LNCaP clone FGC (cell line): ENCODE measurements at regions not wholly inside any gene's neighbourhood (a gene's known extent, or its start where the extent isn't known, plus 50 kb on each side); places are given as distances from the start of the nearest gene placed in this dataset.

Source experiments
- DNase-seq: peaks from one replicate; pipeline ENCODE4 v3.0.0-alpha.2; 2011; ENCODE audit warnings: low read depth
- H3K4me3 ChIP-seq: 2 replicates; pipeline ENCODE4 v1.5.1; 2011; ENCODE audit warnings: mild to moderate bottlenecking, low read depth, low read length, control low read depth
- TF ChIP-seq, protein P1 (sequence below): IDR thresholded peaks from 2 replicates; pipeline ENCODE4 v1.5.1; 2012; ENCODE audit warnings: mild to moderate bottlenecking; ENCODE audit not compliant: control insufficient read depth, insufficient read depth; ENCODE audit errors: extremely low read depth

DNA sequence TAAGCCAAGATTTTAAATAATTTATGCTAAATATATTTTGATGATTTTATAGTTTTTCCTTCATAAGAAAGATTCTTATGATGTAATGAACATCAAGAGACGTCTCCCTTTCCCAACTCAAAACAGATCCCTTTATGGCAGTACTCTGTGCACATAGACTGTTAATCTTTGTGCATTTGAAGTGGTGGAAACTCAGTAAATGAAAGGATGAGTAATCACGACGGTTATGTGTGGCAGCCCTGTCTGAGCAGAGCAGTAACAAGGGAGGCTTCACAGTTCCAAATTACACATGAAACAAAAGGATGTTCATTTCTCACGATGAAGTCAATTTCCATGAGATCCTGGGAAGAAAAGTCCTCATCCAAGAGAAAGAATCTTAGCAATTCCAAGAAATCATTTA is 498.1 kb downstream of the KLF5 start:
- no peak overlapping the region for H3K4me3 ChIP-seq

DNA sequence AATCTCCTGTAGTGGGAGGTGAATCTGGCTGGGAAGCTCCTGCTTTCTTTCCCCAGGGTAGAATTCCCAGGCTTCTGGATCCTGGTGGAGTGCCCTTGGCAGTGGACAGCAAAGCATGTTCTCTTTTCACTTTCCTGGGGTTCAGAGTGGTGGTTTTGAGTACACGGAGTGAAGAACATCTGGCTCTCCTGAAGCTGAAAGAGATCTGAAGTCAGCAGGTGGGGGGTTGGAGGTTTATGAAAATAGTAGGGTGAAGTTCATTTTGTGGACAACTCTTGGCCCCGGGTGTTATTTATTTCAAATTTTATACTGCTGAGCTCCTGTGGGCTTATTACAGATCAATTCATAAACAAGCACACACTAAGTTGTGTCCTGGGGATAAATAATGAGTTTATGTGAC is 497.3 kb downstream of the KLF5 start:
- DNase-seq = no peak
- H3K4me3 ChIP-seq = no peak overlapping the region
- TF ChIP-seq, protein P1, sequence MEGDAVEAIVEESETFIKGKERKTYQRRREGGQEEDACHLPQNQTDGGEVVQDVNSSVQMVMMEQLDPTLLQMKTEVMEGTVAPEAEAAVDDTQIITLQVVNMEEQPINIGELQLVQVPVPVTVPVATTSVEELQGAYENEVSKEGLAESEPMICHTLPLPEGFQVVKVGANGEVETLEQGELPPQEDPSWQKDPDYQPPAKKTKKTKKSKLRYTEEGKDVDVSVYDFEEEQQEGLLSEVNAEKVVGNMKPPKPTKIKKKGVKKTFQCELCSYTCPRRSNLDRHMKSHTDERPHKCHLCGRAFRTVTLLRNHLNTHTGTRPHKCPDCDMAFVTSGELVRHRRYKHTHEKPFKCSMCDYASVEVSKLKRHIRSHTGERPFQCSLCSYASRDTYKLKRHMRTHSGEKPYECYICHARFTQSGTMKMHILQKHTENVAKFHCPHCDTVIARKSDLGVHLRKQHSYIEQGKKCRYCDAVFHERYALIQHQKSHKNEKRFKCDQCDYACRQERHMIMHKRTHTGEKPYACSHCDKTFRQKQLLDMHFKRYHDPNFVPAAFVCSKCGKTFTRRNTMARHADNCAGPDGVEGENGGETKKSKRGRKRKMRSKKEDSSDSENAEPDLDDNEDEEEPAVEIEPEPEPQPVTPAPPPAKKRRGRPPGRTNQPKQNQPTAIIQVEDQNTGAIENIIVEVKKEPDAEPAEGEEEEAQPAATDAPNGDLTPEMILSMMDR = no peak

More for the DNA sequence above, 498.1 kb downstream of the KLF5 start:
- no peak for DNase-seq
- TF ChIP-seq, protein P1 = no peak

DNA sequence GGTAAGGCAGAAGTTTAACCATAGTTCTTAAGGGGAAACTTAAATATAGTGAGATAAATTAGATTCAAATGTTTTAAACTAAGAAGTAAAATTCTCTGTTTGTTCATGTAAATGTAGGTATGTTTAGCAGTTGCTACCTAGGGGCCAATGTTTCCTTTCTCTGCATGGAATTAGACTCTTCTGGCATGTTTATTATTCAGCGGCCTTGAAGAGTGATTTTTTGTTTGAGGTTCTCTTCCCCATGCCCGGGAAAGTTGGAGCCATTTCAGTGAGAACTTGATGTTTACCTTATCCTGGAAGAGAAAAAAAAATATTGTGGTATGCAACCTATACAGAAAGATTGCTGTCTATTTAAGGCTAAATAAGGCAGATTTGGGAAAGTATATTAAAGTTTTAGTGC is 492.9 kb downstream of the KLF5 start:
- DNase-seq = no peak
- TF ChIP-seq, protein P1 = no peak
- H3K4me3 ChIP-seq = no peak overlapping the region

DNA sequence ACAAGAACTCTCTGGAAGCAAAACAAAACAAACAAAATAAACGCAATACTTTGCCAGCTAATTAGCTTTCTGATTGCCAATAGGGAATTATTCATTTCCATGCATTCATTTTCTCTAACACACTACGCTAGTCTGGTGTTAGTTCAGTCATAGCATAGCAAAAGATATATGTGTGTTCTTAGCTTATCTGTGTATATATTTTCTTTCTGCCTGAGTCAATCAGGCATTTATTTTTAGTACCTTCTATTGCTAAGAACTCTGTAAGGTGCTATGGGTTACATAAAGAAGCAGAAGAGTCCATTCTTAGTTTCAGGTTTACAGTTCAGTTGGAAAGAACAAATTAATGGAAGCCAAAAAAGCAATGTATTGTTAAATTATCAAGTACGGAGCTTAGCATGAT is 490.9 kb downstream of the KLF5 start:
- TF ChIP-seq, protein P1 = no peak
- no peak for DNase-seq
- no peak overlapping the region for H3K4me3 ChIP-seq

DNA sequence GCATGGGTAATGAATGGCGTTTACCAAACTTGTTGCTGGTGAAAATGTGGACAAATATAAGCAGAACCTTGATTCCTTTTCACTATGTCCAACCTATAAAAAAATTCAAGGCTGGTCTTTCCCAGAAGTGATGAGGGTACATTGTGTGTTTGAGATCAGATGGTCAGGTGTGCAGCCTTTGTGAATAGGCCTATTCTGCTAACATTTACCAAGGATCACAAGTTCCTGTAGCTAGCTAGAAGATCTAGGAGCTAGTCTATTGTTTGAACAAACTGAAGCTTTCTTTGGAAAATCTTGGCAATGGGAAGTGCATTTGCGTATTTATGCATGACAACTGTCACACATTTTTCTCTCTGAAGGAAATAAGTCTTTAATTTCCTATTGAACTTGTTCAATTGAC is 489.6 kb downstream of the KLF5 start:
- DNase-seq = no peak
- TF ChIP-seq, protein P1 = no peak
- no peak overlapping the region for H3K4me3 ChIP-seq

DNA sequence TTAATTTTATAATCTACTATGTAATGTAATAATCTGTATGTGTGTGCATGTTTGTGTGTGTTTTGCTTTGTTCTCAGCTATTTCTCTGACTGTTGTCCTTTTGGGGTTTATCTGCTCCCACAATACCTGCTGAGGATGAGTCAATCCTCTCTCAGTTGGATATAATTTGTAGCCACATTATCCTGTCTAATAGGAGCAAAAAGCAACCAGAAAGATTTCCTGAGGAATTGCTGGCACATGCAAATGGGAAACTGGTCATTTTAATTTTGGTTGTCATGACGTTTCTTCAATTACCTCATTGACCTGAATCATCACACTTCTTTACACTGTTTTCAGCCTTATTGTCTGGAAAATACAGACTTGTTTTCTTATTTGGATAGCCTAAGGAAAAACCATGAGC is 488.4 kb downstream of the KLF5 start:
- H3K4me3 ChIP-seq = no peak overlapping the region
- no peak for DNase-seq
- TF ChIP-seq, protein P1 = no peak

DNA sequence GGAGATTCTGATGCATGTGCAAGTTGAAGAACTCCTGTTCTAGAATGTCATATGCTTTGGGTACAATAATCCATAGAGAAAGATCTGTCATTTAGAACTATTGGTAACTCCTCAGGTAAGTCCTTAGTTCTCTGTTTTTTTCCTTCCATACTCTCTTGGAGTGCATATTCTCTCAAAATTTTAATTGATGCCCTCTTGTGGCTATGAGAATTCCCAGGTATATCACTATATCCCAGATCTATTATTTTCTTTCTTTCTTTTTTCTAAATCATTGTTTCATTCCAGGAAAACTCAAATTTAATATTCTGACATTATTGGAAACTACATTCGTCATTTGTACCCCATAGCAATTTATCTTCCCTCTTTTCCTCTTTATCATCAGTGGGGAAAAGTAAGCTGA is 485.4 kb downstream of the KLF5 start:
- no peak for DNase-seq
- TF ChIP-seq, protein P1 = 0 out of 2 replicates have a peak, but pooled peaks have one; percentile 12
- no peak overlapping the region for H3K4me3 ChIP-seq
